Muscle layer of duodenum (tissue), 2 donors: ENCODE measurements at regions not wholly inside any gene's neighbourhood (a gene's known extent, or its start where the extent isn't known, plus 50 kb on each side); places are given as distances from the start of the nearest gene placed in this dataset.
"Not testable (repeated sequence)": the region's sequence is repeated elsewhere in the genome, so short reads cannot be mapped to it uniquely, and the experiment has no call there.

Source experiments
- H3K27ac ChIP-seq: one replicate; pipeline ENCODE4 v1.7.0; 2013; ENCODE audit warnings: mild to moderate bottlenecking, low read length
- H3K27me3 ChIP-seq: one replicate; pipeline ENCODE4 v1.7.0; 2013; ENCODE audit warnings: low read depth, mild to moderate bottlenecking, control low read depth, low read length
- H3K36me3 ChIP-seq, 2 donors: one replicate each; pipeline ENCODE4 v1.7.0; 2013; ENCODE audit warnings: low read length in 2 of 2, control low read depth in 1 of 2, mild to moderate bottlenecking in 1 of 2; ENCODE audit not compliant: insufficient read depth in 2 of 2, control insufficient read depth in 1 of 2
- H3K4me1 ChIP-seq, 2 donors: one replicate each; pipeline ENCODE4 v1.7.0; 2013; ENCODE audit warnings: low read length in 2 of 2, mild to moderate bottlenecking in 2 of 2, control low read depth in 1 of 2, moderate library complexity in 1 of 2; ENCODE audit not compliant: insufficient read depth in 2 of 2, control insufficient read depth in 1 of 2
- H3K4me3 ChIP-seq, 2 donors: one replicate each; pipeline ENCODE4 v1.7.0; 2013; ENCODE audit warnings: low read length in 2 of 2, low read depth in 1 of 2, mild to moderate bottlenecking in 1 of 2
- H3K9me3 ChIP-seq, 2 donors: one replicate each; pipeline ENCODE4 v1.7.0; 2013; ENCODE audit warnings: low read length in 2 of 2, control low read depth in 1 of 2, mild to moderate bottlenecking in 1 of 2; ENCODE audit not compliant: control insufficient read depth in 1 of 2
- donor health status: healthy.

GRCh38 chr1:187527346-187527745 is 698.6 kb downstream of the PLA2G4A start:
- H3K36me3 ChIP-seq: no peaks in the 10 kb centered on the region
- no peak overlapping the region for H3K4me3 ChIP-seq

DNA sequence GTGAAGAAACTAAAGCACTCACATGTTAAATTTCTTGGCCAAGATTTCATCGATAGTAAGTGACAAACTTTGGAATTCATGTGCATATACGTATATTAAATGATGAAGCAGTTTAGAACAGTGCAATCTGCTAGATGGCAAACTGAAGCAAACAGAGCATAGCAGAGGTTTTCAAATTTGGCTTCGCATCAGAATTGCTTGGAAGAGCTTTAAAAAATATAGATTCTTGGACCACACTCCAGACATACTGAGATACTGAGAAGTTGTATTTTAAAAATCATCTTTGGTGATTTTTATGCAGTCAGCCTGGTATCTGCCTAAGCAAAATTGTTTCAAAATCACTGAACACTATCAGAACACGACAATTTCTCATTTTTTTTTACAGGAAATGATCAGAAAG is 709.2 kb downstream of the PLA2G4A start:
- Histone ChIP-seq H3K9me3 (no peaks in the 10 kb centered on the region), H3K4me1 (no peaks in the 10 kb centered on the region), H3K4me3 (no peak overlapping the region), H3K27me3 (no peaks in the 10 kb centered on the region), H3K36me3 (no peaks in the 10 kb centered on the region), H3K27ac (no peak overlapping the region)

More at GRCh38 chr1:187527346-187527745, 698.6 kb downstream of the PLA2G4A start:
- Histone ChIP-seq H3K27ac (no peak overlapping the region), H3K4me1 (no peaks in the 10 kb centered on the region), H3K9me3 (no peaks in the 10 kb centered on the region), H3K27me3 (no peaks in the 10 kb centered on the region)

- H3K4me3 ChIP-seq: no peak overlapping the region
- no peaks in the 10 kb centered on the region for H3K36me3 ChIP-seq
- no peaks in the 10 kb centered on the region for H3K9me3 ChIP-seq
- no peaks in the 10 kb centered on the region for H3K4me1 ChIP-seq
- no peak overlapping the region for H3K27ac ChIP-seq
- no peaks in the 10 kb centered on the region for H3K27me3 ChIP-seq
Measured at GRCh38 chr1:187549540-187549939, 720.8 kb downstream of the PLA2G4A start.

DNA sequence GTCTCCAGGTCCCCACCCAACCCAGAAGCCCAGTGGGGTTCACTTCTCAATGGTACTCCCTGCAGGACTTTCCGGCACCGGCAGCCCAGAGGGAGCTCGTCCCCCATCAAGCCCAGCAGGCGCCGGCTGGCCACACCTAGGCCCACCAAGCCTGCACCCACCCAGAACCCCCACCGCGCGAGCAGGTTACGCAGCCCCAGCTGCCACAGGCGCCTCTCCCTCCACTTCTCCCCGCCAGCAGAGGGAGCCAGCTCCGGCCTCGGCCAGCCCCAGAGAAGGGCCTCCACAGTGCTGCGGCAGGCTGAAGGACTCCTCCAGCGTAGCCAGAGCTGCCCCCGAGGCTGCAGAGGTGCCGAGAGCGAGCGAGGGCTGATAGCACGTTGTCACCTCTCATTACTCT is 722.3 kb downstream of the PLA2G4A start:
- H3K4me3 ChIP-seq: no peak overlapping the region
- no peaks in the 10 kb centered on the region for H3K36me3 ChIP-seq
- H3K4me1 ChIP-seq: no peaks in the 10 kb centered on the region
- H3K27me3 ChIP-seq: no peaks in the 10 kb centered on the region
- no peak overlapping the region for H3K27ac ChIP-seq
- H3K9me3 ChIP-seq: no peaks in the 10 kb centered on the region

- Histone ChIP-seq H3K9me3 (peaks cover 0 to 5% of the 10 kb centered on the region in 2 donors), H3K4me1 (no peaks in the 10 kb centered on the region), H3K27ac (no peak overlapping the region), H3K4me3 (no peak overlapping the region), H3K36me3 (no peaks in the 10 kb centered on the region), H3K27me3 (no peaks in the 10 kb centered on the region)
Measured at GRCh38 chr1:187563191-187563590, 734.4 kb downstream of the PLA2G4A start.

DNA sequence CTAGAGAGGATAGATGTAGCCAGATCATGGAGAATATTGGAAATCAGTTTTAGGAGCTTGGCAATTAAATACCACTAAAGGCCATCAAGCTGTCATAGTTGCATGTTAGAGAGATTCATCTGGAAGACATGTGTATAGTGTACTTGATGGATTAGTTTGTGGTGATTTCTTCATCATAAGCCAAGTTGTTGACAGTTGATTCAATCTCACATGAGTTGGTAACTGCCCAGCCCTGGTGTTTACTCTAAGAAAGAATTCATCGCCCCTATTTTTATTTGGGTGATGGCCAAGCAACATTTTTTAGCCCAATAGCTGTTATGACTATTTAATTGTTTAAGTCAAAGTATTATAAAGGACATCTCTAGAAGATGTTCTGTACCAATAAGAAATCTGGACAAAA is 737.6 kb downstream of the PLA2G4A start:
- H3K27ac ChIP-seq: no peak overlapping the region
- H3K36me3 ChIP-seq: no peaks in the 10 kb centered on the region
- no peaks in the 10 kb centered on the region for H3K9me3 ChIP-seq
- no peaks in the 10 kb centered on the region for H3K4me1 ChIP-seq
- no peaks in the 10 kb centered on the region for H3K27me3 ChIP-seq
- no peak overlapping the region for H3K4me3 ChIP-seq

- H3K4me1 ChIP-seq: no peaks in the 10 kb centered on the region
Measured at GRCh38 chr1:187568067-187568466, 739.3 kb downstream of the PLA2G4A start.

GRCh38 chr1:187570166-187570565 is 741.4 kb downstream of the PLA2G4A start:
- no peaks in the 10 kb centered on the region for H3K4me1 ChIP-seq
- no peak overlapping the region for H3K4me3 ChIP-seq
- H3K36me3 ChIP-seq: no peaks in the 10 kb centered on the region
- no peak overlapping the region for H3K27ac ChIP-seq
- H3K9me3 ChIP-seq: no peaks in the 10 kb centered on the region
- no peaks in the 10 kb centered on the region for H3K27me3 ChIP-seq

More at GRCh38 chr1:187568067-187568466, 739.3 kb downstream of the PLA2G4A start:
- H3K27me3 ChIP-seq: no peaks in the 10 kb centered on the region
- H3K36me3 ChIP-seq: no peaks in the 10 kb centered on the region
- H3K27ac ChIP-seq: no peak overlapping the region
- no peaks in the 10 kb centered on the region for H3K9me3 ChIP-seq
- H3K4me3 ChIP-seq: no peak overlapping the region

GRCh38 chr1:187577610-187578009 is 748.9 kb downstream of the PLA2G4A start:
- H3K27me3 ChIP-seq: no peaks in the 10 kb centered on the region
- H3K4me3 ChIP-seq: no peak overlapping the region
- H3K9me3 ChIP-seq: no peaks in the 10 kb centered on the region
- H3K36me3 ChIP-seq: no peaks in the 10 kb centered on the region
- no peaks in the 10 kb centered on the region for H3K4me1 ChIP-seq
- H3K27ac ChIP-seq: no peak overlapping the region

GRCh38 chr1:187588917-187589316 is 760.2 kb downstream of the PLA2G4A start:
- no peaks in the 10 kb centered on the region for H3K36me3 ChIP-seq
- no peak overlapping the region for H3K27ac ChIP-seq
- no peak overlapping the region for H3K4me3 ChIP-seq
- no peaks in the 10 kb centered on the region for H3K27me3 ChIP-seq
- H3K4me1 ChIP-seq: no peaks in the 10 kb centered on the region
- no peaks in the 10 kb centered on the region for H3K9me3 ChIP-seq

GRCh38 chr1:187605736-187606135 is 777.0 kb downstream of the PLA2G4A start:
- Histone ChIP-seq H3K9me3 (peaks cover 3% of the 10 kb centered on the region in 2 donors), H3K4me1 (no peaks in the 10 kb centered on the region)

GRCh38 chr1:187615853-187616735 is 787.3 kb downstream of the PLA2G4A start:
- not testable (repeated sequence) for H3K4me3 ChIP-seq, H3K27ac ChIP-seq, H3K9me3 ChIP-seq, H3K27me3 ChIP-seq, H3K4me1 ChIP-seq, H3K36me3 ChIP-seq

More at GRCh38 chr1:187605736-187606135, 777.0 kb downstream of the PLA2G4A start:
- Histone ChIP-seq H3K27ac (no peak overlapping the region), H3K4me3 (no peak overlapping the region), H3K27me3 (no peaks in the 10 kb centered on the region), H3K36me3 (no peaks in the 10 kb centered on the region)
